HG02973 (cell line): ENCODE measurements at regions not wholly inside any gene's neighbourhood (a gene's known extent, or its start where the extent isn't known, plus 50 kb on each side); places are given as distances from the start of the nearest gene placed in this dataset.
"Not testable (repeated sequence)": the region's sequence is repeated elsewhere in the genome, so short reads cannot be mapped to it uniquely, and the experiment has no call there.

Experiments used
- ATAC-seq: cut with Tn5 transposase; IDR thresholded peaks from one replicate; pipeline ENCODE4 v1.9.1; 2021; ENCODE audit warnings: moderate library complexity; ENCODE audit not compliant: unreplicated experiment

- no peak for ATAC-seq
Observed at GRCh38 chr9:118689280-118689679, 680.0 kb downstream of the BRINP1 start.

- ATAC-seq: no peak
Observed at GRCh38 chr9:118692613-118693012, 676.6 kb downstream of the BRINP1 start.

DNA sequence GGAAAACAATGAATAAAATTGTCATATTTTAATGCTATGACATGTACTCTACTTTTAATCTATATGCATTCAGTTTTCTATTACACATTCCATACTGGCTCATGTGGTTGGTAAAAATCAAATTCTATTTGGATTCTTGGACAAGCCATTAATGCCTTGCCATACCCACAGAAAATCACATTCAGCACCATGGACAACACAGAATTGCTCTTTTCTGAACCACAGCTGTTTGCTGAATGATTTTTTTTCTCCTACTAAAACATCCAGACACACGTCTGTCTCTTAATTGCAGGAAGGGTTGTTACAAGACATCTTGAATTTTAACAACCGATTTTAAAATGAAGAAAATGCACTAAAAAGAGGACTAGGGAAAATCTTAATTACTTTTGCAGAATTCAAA lies 675.6 kb downstream of the BRINP1 start:
- no peak for ATAC-seq

GRCh38 chr9:118695249-118695648 lies 674.0 kb downstream of the BRINP1 start:
- not testable (repeated sequence) for ATAC-seq

DNA sequence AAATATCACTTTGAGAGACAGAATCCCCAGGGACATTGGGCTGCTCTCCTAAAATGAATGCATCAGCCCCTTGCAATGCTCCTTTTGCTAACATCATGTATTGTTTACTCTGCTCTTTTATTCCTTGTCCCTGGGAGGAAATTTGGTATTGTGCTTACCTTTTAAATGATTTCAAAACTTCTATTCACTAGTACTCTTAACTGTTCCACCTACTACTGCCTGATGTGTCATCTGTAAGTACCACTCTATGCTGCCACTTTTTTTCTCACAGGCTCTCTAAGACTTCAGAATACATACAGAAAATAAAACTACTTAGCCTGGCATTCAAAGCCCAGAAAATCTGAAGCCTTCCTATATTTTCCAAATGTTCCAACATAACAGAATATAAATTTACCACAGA lies 667.2 kb downstream of the BRINP1 start:
- no peak for ATAC-seq

- ATAC-seq: no peak
Observed at GRCh38 chr9:118711843-118712242, 657.4 kb downstream of the BRINP1 start.

GRCh38 chr9:118721276-118721675 lies 648.0 kb downstream of the BRINP1 start:
- ATAC-seq: no peak

DNA sequence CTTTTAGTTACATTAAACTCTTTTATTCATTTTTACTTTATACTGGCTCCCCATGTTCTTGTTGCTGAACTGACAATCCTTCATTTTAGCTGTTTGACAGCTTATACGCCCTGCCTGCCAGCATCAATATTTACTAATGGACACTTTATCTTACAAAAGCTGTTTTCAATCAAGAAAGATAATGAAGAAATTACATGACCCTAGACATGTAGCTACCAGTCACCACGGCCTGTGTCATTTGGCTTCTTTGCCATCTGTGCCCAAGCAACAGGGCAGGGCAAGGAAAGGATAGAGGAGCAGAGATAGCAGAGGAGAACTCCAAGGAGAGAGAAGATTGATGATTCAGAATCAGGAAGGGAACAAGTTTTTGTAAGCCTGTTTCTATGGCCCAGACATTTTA lies 647.3 kb downstream of the BRINP1 start:
- no peak for ATAC-seq

DNA sequence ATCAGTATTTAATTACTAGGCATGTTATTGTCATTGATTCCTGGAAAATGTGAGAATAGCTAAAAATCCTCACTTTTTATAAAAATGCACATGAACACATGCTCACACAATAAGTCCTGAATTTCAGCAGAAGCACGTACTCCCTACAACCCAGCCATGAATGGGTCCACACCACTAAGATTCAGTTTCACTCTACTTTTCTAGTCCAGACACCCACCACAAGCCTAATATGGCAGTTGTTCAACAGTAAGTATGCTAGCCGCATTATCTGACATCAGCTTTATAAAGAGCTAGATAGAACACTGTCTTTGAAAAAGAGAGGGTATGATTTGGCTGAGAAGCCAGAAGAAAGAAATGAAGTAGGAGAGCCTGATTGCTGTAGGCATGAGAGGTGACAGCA lies 639.3 kb downstream of the BRINP1 start:
- ATAC-seq: no peak

DNA sequence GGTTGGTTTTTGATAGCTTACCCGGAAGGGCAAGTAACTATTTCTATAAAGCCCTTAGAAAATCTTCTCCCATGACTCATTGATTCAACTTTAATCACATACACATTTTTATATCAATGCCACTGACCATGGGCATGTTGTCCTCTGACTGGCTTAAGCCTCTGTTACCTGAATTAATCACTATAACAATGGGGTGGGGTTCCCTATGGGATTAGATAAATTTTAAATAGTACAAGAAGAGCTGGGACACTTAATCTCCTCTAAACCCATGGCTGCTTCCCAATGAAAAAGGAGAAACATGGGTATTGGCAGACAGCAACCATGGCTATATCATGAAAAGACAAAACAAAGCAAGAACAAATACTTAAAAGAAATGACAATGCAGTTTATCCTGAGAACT lies 636.2 kb downstream of the BRINP1 start:
- no peak for ATAC-seq

DNA sequence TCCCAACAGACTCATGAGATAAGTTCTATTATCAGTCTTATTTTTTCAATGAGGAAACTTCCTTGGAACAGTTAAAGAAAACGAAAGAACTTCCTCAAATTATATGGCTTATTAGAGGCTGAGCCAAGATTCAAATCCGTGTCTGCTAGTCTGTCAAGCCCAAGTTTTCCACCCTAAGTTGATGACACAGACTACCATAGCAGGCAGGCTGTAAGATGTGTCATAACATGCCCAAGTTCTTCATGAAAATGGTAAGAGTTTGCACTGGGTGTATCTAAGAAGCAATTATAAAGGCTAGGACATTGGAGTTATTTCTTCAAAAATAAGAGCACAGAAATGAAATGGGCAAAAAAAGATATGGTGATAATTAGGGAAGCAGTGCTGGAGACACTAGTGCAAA lies 634.5 kb downstream of the BRINP1 start:
- no peak for ATAC-seq

- no peak for ATAC-seq
Observed at GRCh38 chr9:118736406-118736805, 632.8 kb downstream of the BRINP1 start.

GRCh38 chr9:118751077-118751847 lies 618.0 kb downstream of the BRINP1 start:
- ATAC-seq: no peak

- no peak for ATAC-seq
Observed at GRCh38 chr9:118751848-118752223, 617.4 kb downstream of the BRINP1 start.

- ATAC-seq: no peak
Observed at GRCh38 chr9:118761016-118761790, 608.0 kb downstream of the BRINP1 start.

- ATAC-seq: no peak
Observed at GRCh38 chr9:118767571-118767970, 601.7 kb downstream of the BRINP1 start.

GRCh38 chr9:118782790-118783463 lies 586.3 kb downstream of the BRINP1 start:
- no peak for ATAC-seq

DNA sequence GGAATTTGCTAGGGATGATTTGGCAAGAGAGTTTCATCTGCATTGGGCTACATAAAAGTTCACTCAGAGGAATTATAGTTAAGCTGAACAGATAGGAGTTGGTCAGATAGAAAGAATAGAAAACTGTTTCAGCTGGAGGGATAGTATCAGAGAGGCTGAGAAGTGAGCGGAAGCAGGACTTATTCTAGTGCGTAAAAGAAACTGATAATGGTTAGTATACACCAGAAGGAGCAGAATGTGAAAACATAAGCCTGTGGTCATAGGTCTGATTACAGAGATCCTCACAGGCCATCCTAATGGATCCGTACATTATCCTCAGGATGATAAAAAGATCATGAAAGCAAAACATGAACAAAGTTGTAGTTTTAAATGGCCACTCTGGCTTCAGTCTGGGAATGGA lies 585.2 kb downstream of the BRINP1 start:
- no peak for ATAC-seq

DNA sequence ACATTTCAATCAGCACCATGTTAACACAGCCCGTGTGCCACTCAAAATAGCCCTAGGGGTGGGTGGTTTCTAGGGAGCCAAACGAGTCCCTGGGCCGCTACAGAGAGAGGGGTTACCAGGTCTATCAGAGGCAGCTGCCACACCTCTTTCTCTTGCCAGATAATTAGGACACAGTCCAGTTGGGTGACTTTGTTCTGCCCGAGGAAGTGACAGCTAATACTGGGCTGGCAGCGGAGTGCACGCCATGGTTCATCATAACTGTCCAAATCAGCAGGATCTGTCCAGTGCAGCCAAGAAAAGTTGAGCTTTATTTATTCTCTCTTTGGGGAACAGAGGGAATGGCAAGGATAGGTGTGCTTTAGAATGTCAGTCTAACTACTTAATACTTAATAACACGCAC lies 583.8 kb downstream of the BRINP1 start:
- no peak for ATAC-seq

DNA sequence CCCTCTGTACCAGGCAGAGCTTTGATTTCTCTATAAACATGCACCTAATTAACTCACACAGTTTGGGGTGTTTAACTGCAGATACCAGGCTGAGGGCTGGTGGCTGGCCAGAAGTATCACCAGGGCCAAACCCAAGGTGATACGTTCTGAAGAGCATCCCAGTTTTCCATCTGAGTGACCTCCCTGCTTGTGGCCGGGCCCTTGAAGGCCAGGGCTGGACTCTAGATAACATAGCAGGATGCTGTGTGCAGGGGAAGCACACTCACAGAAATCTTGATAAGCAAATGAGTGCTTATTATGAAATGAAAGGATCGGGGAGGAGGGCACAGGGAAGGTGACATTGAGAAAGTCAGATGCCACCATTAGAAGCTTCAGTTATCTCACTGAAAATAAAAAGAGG lies 582.4 kb downstream of the BRINP1 start:
- no peak for ATAC-seq

DNA sequence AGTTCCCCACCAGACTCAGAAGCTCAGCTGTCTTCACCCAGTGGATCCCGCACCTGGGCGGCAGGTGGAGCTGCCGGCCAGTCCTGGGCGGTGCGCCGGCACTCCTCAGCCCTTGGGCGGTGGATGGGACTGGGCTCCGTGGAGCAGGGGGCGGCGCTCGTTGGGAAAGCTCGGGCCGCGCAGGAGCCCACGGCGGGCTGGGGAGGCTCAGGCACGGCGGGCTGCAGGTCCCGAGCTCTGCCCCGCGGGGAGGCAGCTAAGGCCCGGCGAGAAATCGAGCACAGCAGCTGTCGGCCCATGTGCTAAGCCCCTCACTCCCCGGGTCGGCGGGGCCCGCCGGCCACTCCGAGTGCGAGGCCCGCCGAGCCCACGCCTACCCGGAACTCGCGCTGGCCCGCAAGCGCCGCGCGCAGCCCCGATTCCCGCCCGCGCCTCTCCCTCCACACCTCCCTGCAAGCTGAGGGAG lies 560.0 kb downstream of the BRINP1 start:
- no peak for ATAC-seq

DNA sequence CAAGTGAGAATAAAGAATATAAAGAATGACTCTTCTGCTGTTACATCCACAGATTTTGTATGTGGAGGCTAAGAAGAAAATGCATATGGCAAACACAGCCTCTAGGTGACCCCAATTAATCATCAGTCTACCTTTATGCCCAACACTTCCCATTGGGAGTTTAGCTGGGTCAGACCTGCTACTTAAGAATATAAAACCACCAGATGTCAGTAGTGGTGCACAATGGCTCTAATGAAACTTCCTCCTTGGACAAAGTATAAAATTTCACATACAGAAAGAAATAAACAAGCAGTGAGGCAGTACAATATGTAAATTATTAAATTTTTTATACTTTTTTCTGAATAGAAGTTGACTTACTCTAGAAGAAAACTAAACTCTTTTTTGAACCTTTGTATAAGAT lies 539.9 kb downstream of the BRINP1 start:
- no peak for ATAC-seq
